NCI-H1417 treated with DMSO at 0.1 percent for 48 hours (cell line): ENCODE measurements at regions not wholly inside any gene's neighbourhood (a gene's known extent, or its start where the extent isn't known, plus 50 kb on each side); places are given as distances from the start of the nearest gene placed in this dataset.

ENCODE experiments used
- DNase-seq: peaks from one replicate; lab custom pipeline; 2025; lab: John Stamatoyannopoulos, UW

DNA sequence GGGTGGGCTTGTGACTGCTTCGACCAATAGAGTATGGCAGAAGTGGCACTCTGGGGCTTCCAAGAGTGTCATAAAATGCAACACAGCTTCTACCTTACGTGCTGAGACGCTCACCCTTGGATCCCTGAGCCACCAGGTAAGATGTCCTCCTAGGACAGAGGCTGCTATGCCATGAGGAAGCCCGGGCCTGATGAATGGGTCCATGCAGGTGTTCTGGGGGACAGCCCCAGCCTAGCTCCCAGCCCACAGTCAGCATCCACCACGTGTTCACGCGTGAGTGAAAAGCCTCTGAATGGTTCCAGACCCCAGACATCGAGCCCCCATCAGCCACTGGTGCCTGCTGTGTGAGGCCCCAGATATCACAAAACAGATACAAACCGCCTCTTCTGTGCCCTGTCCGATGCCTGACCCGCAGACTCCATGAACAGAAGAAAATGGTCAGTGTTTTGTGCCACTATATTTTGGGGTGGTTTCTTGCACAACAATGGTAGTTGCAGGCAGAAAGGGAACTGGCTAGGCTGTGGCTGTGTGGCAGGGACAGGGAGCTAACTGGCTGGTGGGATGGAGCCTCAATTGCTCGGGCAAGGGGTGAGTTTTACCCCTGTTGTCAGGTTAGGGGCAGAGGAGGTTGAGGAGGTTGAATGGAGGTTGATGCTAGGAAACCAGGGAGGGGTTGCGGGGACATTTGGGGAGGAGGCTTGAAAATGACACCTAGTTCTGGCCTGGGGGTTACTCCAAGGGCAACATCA lies 92.2 kb downstream of the LINGO1 start:
- DNase-seq: no peak

- no peak for DNase-seq
Measured at GRCh38 chr15:77538793-77539497, 93.8 kb downstream of the LINGO1 start.

DNA sequence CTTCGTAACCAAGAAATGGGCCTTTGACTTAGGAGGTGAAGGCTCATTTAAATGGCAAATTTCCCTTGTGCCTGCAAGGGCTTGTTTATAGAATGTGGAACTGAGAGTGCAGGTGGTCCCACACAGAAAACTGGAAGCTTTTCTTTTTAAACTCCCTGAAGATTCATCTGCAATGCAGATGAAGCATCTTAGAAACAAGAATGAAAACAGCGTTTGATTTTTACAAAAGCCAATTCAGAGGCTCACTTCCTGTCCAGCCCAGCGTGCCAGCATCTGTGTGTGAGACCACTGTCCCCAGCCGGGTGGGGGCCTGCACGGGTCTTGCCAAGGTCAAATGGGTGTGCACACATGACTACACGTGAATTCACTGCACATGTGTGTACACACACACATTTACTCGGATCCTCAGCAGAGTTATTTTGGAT lies 94.7 kb downstream of the LINGO1 start:
- DNase-seq: no peak

DNA sequence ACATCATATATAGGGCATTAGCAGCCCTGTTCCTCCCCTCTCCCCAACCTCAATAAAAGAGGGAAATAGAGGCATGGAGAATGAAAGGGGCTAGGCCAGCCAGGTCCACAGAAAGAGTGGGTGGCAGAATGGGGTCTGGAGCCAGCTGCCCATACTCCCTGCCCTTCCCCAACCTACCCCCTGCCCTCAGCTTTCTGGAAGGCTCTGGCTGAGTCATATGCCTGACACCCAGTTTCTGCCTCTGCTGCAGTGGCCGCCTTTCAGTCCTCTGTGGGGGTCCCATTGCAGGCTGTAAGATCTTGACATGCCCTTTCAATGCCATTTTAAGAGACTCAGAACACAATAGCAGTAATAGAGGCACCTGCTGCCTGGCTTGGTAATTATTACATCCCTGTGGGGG lies 95.7 kb downstream of the LINGO1 start:
- DNase-seq: no peak

DNA sequence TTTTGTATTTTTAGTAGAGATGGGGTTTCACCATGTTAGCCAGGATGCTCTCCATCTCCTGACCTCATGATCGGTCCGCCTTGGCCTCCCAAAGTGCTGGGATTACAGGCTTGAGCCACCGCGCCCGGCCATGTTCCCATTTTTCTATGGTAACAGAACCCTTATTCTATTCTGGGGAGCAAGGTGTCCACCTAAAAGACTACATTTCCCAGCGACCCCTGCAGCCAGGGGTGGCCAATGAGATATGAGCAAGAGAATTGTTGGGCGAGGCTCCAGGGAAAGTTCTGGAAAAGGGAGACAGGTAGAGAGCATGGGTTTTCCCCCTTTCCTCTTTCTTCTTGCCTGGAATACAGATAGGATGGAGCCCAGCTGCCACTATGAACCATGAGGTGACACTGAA lies 96.9 kb downstream of the LINGO1 start:
- DNase-seq: no peak
